Spleen (tissue), 7 donors: ENCODE measurements at regions not wholly inside any gene's neighbourhood (a gene's known extent, or its start where the extent isn't known, plus 50 kb on each side); places are given as distances from the start of the nearest gene placed in this dataset.

ENCODE experiments used
- CTCF ChIP-seq, 11 experiments: fragments of 200-600 bp in 7 of 11; fragments of 450-650 bp in 4 of 11; sonication (generic) in 4 of 11; IDR thresholded peaks in 8 of 11; conservative IDR thresholded peaks in 3 of 11; 1 replicate in 7 of 11; 2 replicates in 4 of 11; pipeline versions ENCODE4 v1.4.0 to v1.8.0; 2016 to 2021; ENCODE audit warnings: antibody characterized with exemption in 11 of 11, inconsistent platforms in 4 of 11, mild to moderate bottlenecking in 1 of 11
- POLR2A ChIP-seq, 3 donors: fragments of 450-650 bp; IDR thresholded peaks; one replicate each; pipeline ENCODE4 v1.5.1; 2017; ENCODE audit warnings: antibody characterized with exemption in 3 of 3, mild to moderate bottlenecking in 1 of 3
- POLR2AphosphoS5 ChIP-seq, 3 donors: sonication (generic); formaldehyde crosslinking; IDR thresholded peaks; one replicate each; pipeline ENCODE4 v1.5.1; 2017; ENCODE audit warnings: antibody characterized with exemption in 3 of 3
- donor health status: DM: no; HTN: no; CAD: no; lungs with moderate emphysema.
- donor health status: DM: no; HTN: no; CAD: no.
- donor health status: DM: no; HTN: no; CAD: no.

GRCh38 chr10:18767981-18768380 lies 108.8 kb downstream of the ARL5B start:
- TF ChIP-seq CTCF (IDR thresholded peaks at IDR 0.05 in 8 of 11, conservative IDR thresholded peaks at IDR 0.05 in 3 of 11) (no peak), POLR2A (IDR thresholded peaks at IDR 0.05) (no peak), POLR2AphosphoS5 (IDR thresholded peaks at IDR 0.05) (no peak)
